ENCODE measurements at regions not wholly inside any gene's neighbourhood (a gene's known extent, or its start where the extent isn't known, plus 50 kb on each side); places are given as distances from the start of the nearest gene placed in this dataset.
"Not testable (repeated sequence)": the region's sequence is repeated elsewhere in the genome, so short reads cannot be mapped to it uniquely, and the experiment has no call there.

DNA sequence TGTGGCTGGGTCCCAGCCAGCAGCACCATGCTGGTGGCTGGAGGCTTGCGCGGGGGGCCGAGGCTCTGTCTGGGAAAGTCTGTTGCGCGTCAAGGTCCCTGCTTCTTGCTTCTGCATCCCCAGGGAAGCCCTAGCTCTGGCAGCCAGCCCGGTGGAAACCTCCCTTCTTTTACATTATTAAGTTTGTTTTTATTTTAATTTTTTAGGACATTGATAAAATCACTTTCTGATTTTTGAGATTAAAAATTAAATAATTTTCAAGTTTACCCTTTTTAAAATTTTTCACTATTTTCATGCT is 81.6 kb downstream of the TRIM51G start:
- H3K27me3 ChIP-seq; DNase-seq (ENCODE audit: low spot score in 2 of 2); H3K36me3 ChIP-seq; H3K9me3 ChIP-seq; H3K27ac ChIP-seq; H3K4me3 ChIP-seq; H3K4me1 ChIP-seq: not testable (repeated sequence)
- 87% methylated on average over 6 of the region's 6 CpGs for WGBS

DNA sequence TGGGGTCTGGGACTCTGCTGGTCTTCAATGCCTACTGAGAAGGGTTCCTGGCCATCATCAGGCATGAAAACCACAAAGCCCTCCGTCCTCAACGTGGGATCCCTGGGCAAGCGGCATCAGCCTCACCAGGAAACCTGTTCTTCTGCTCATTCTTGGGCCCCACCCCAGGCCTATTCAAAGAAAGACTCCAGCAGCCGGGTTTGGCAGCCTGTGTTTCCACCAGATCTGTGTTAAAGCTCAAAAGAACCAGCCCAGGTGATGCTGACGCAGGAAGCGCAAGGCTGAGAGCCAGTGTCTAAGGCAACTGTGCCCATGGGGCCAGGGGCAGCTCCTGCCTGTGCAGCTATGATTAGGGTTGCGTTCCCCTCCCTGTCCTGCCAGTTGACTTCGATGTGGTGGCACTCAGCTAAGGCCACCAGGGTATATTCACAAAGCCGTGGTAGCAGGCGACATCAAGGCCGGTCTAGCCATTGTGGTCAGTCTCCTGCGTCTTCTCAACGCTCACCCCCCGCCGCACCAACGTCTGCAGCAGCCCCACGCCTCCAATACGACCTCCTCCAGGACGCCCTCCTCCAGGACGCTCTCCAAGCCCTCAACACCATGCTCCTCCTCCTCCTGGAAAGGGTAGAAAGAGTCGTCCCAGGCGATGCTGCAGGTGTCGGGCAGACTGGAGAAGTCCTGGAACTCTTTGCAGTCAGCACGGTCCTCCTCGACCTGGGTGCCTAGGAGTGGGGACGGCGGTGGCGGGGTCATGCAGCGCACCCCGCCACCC is 82.1 kb downstream of the TRIM51G start:
- not testable (repeated sequence) for DNase-seq (ENCODE audit: low spot score in 2 of 2); H3K4me3 ChIP-seq; H3K27ac ChIP-seq; H3K9me3 ChIP-seq; H3K27me3 ChIP-seq; H3K36me3 ChIP-seq; H3K4me1 ChIP-seq
- WGBS = 90% methylated on average over 23 of the region's 30 CpGs

DNA sequence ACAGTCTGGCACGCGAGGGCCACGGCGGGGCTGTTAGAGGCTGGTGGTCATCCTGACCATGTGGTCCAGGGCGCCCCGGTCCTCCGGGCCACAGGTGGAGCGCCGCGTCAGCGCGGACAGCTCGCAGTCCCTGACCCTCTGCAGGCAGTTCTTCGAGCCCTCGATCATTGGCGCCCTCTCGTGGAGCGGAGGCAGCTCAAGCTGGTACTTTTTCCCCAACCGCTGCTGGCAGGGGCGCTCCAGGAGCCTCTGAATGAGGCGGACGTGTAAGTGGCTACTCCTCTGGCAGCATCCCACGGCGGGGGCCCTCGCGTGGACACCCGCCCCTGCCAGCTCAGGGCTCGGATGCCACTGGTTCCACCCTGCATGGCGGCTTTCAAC is 82.9 kb downstream of the TRIM51G start:
- not testable (repeated sequence) for H3K27ac ChIP-seq, H3K27me3 ChIP-seq, H3K4me3 ChIP-seq, H3K4me1 ChIP-seq, H3K9me3 ChIP-seq, H3K36me3 ChIP-seq
- peak; percentile 33 to 74 for DNase-seq (ENCODE audit: low spot score in 2 of 2)
- WGBS = 81% methylated on average over 9 of the region's 29 CpGs

- Histone ChIP-seq H3K9me3 (no peaks in the 10 kb centered on the region), H3K27ac (no peak overlapping the region), H3K27me3 (no peaks in the 10 kb centered on the region), H3K4me1 (no peaks in the 10 kb centered on the region), H3K4me3 (no peak overlapping the region), H3K36me3 (no peaks in the 10 kb centered on the region)
- WGBS = 74% methylated on average over 45 of the region's 53 CpGs
- TF ChIP-seq EP300 (IDR thresholded peaks at IDR 0.05) (no peak), POLR2AphosphoS5 (IDR thresholded peaks at IDR 0.05) (no peak), POLR2A (IDR thresholded peaks at IDR 0.05) (no peak)
- TF ChIP-seq, protein P1, sequence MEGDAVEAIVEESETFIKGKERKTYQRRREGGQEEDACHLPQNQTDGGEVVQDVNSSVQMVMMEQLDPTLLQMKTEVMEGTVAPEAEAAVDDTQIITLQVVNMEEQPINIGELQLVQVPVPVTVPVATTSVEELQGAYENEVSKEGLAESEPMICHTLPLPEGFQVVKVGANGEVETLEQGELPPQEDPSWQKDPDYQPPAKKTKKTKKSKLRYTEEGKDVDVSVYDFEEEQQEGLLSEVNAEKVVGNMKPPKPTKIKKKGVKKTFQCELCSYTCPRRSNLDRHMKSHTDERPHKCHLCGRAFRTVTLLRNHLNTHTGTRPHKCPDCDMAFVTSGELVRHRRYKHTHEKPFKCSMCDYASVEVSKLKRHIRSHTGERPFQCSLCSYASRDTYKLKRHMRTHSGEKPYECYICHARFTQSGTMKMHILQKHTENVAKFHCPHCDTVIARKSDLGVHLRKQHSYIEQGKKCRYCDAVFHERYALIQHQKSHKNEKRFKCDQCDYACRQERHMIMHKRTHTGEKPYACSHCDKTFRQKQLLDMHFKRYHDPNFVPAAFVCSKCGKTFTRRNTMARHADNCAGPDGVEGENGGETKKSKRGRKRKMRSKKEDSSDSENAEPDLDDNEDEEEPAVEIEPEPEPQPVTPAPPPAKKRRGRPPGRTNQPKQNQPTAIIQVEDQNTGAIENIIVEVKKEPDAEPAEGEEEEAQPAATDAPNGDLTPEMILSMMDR (IDR thresholded peaks at IDR 0.05) = no peak
- peak; percentile 44 to 67 for DNase-seq (ENCODE audit: low spot score in 2 of 2)
These were observed 83.4 kb downstream of the TRIM51G start for GRCh38 chr11:48900131-48900800.

- WGBS = 95% methylated on average over 22 of the region's 24 CpGs
- no peaks in the 10 kb centered on the region for H3K27me3 ChIP-seq
- DNase-seq (ENCODE audit: low spot score in 2 of 2) = peak; percentile 51 to 72
These were observed 103.7 kb downstream of the TRIM51G start for GRCh38 chr11:48880021-48880441.

GRCh38 chr11:48879256-48879655 is 104.4 kb downstream of the TRIM51G start:
- WGBS = 80% methylated on average over 3 of the region's 3 CpGs
- H3K27ac ChIP-seq = no peak overlapping the region
- H3K27me3 ChIP-seq = no peaks in the 10 kb centered on the region
- TF ChIP-seq EP300 (IDR thresholded peaks at IDR 0.05) (no peak), POLR2A (IDR thresholded peaks at IDR 0.05) (no peak), POLR2AphosphoS5 (IDR thresholded peaks at IDR 0.05) (no peak)
- TF ChIP-seq, protein P1 (IDR thresholded peaks at IDR 0.05) = no peak
- H3K4me3 ChIP-seq = no peak overlapping the region
- H3K36me3 ChIP-seq = no peaks in the 10 kb centered on the region
- no peak for DNase-seq (ENCODE audit: low spot score in 2 of 2)
- no peaks in the 10 kb centered on the region for H3K9me3 ChIP-seq
- H3K4me1 ChIP-seq = no peaks in the 10 kb centered on the region

More at GRCh38 chr11:48880021-48880441, 103.7 kb downstream of the TRIM51G start:
- TF ChIP-seq, protein P1 (IDR thresholded peaks at IDR 0.05) = no peak
- TF ChIP-seq EP300 (IDR thresholded peaks at IDR 0.05) (no peak), POLR2A (IDR thresholded peaks at IDR 0.05) (no peak), POLR2AphosphoS5 (IDR thresholded peaks at IDR 0.05) (no peak)
- Histone ChIP-seq H3K27ac (no peak overlapping the region), H3K4me1 (no peaks in the 10 kb centered on the region), H3K4me3 (no peak overlapping the region), H3K36me3 (no peaks in the 10 kb centered on the region), H3K9me3 (no peaks in the 10 kb centered on the region)
